ENCODE measurements at regions not wholly inside any gene's neighbourhood (a gene's known extent, or its start where the extent isn't known, plus 50 kb on each side); places are given as distances from the start of the nearest gene placed in this dataset.

DNA sequence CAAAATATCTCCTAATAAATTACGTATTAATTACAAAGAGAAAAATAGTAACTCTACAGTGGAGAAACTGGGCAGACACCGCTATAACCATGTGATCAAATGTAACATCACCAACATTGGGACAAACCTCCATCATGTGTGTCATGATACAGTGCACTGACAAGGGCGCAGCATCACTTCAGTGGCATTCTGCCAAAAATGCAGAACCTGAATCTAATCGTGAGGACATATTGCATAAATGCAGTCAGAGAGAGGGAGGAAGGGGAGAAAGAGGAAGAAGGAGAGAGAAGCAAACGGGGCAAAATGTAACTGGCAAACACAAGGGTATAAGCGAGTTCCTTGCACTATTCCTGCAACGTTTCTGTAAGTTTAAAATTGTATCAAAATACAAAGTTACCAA, 74.2 kb upstream of the MARCHF10 start:
- H3K4me3 ChIP-seq: no peak overlapping the region
- H3K27me3 ChIP-seq (ENCODE audit: low read depth): no peaks in the 10 kb centered on the region
- ATAC-seq (peak; percentile 35 to 67), DNase-seq (no peak)
- intact Hi-C loops (cut with DNase I): no loop called here
- no peaks in the 10 kb centered on the region for H3K4me1 ChIP-seq
- no peaks in the 10 kb centered on the region for H3K36me3 ChIP-seq
- H3K27ac ChIP-seq: peak overlapping the region; percentile 7
- TF ChIP-seq, protein P1, sequence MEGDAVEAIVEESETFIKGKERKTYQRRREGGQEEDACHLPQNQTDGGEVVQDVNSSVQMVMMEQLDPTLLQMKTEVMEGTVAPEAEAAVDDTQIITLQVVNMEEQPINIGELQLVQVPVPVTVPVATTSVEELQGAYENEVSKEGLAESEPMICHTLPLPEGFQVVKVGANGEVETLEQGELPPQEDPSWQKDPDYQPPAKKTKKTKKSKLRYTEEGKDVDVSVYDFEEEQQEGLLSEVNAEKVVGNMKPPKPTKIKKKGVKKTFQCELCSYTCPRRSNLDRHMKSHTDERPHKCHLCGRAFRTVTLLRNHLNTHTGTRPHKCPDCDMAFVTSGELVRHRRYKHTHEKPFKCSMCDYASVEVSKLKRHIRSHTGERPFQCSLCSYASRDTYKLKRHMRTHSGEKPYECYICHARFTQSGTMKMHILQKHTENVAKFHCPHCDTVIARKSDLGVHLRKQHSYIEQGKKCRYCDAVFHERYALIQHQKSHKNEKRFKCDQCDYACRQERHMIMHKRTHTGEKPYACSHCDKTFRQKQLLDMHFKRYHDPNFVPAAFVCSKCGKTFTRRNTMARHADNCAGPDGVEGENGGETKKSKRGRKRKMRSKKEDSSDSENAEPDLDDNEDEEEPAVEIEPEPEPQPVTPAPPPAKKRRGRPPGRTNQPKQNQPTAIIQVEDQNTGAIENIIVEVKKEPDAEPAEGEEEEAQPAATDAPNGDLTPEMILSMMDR (IDR thresholded peaks at IDR 0.05): no peak
- no peaks in the 10 kb centered on the region for H3K9me3 ChIP-seq

- Histone ChIP-seq H3K27ac (no peak overlapping the region), H3K9me3 (no peaks in the 10 kb centered on the region), H3K4me1 (no peaks in the 10 kb centered on the region), H3K36me3 (no peaks in the 10 kb centered on the region), H3K27me3 (ENCODE audit: low read depth) (no peaks in the 10 kb centered on the region), H3K4me3 (no peak overlapping the region)
- TF ChIP-seq, protein P1 (IDR thresholded peaks at IDR 0.05): no peak
- ATAC-seq (no peak), DNase-seq (no peak)
- intact Hi-C loops (cut with DNase I): no loop called here
Observed at GRCh38 chr17:62880120-62880519, 72.0 kb upstream of the MARCHF10 start.

GRCh38 chr17:62876673-62877405, 68.7 kb upstream of the MARCHF10 start:
- Histone ChIP-seq H3K27ac (no peak overlapping the region), H3K36me3 (no peaks in the 10 kb centered on the region), H3K4me3 (no peak overlapping the region), H3K27me3 (ENCODE audit: low read depth) (no peaks in the 10 kb centered on the region), H3K4me1 (no peaks in the 10 kb centered on the region), H3K9me3 (no peaks in the 10 kb centered on the region)
- ATAC-seq (peak in 1 of 2 donors; percentile 41), DNase-seq (no peak)
- TF ChIP-seq, protein P1 (IDR thresholded peaks at IDR 0.05): no peak
- intact Hi-C loops (cut with DNase I): no loop called here

GRCh38 chr17:62876063-62876462, 67.9 kb upstream of the MARCHF10 start:
- Histone ChIP-seq H3K36me3 (no peaks in the 10 kb centered on the region), H3K9me3 (no peaks in the 10 kb centered on the region), H3K4me3 (no peak overlapping the region), H3K27ac (no peak overlapping the region), H3K27me3 (ENCODE audit: low read depth) (no peaks in the 10 kb centered on the region), H3K4me1 (no peaks in the 10 kb centered on the region)
- TF ChIP-seq, protein P1 (IDR thresholded peaks at IDR 0.05): no peak
- ATAC-seq (no peak), DNase-seq (no peak)
- intact Hi-C loops (cut with DNase I): no loop called here

DNA sequence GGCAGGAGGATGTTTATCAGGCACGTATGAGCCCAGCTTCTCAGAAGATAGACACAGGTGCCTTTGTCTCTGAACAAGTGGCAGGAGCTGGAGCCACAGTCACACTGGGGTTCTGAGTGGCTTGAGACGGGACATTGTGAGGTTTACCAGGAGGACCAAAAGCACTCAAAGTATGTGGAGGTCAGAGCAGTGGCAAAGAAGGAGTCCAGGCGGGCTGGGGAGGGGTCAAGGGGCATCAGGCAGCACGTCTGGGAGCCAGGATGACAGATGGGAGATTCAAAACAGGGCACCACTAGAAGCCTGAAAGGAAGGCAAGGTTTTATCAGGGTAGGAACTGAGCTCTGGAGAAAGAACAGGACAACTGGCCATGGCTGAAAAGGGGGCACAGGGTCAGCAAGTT, 67.2 kb upstream of the MARCHF10 start:
- H3K4me3 ChIP-seq: no peak overlapping the region
- H3K27me3 ChIP-seq (ENCODE audit: low read depth): no peaks in the 10 kb centered on the region
- no peaks in the 10 kb centered on the region for H3K36me3 ChIP-seq
- no peaks in the 10 kb centered on the region for H3K9me3 ChIP-seq
- DNase-seq: no peak
- no peaks in the 10 kb centered on the region for H3K4me1 ChIP-seq
- intact Hi-C loops (cut with DNase I): no loop called here
- TF ChIP-seq, protein P1 (IDR thresholded peaks at IDR 0.05): no peak
- no peak for ATAC-seq
- no peak overlapping the region for H3K27ac ChIP-seq

Data from lower lobe of right lung (tissue), 2 donors.